GM12872 (cell line): ENCODE measurements at regions not wholly inside any gene's neighbourhood (a gene's known extent, or its start where the extent isn't known, plus 50 kb on each side); places are given as distances from the start of the nearest gene placed in this dataset.

Experiments
- CTCF ChIP-seq: IDR thresholded peaks from 3 replicates; pipeline ENCODE4 v1.5.1; 2011; ENCODE audit warnings: low read depth, mild to moderate bottlenecking, low read length, moderate library complexity; ENCODE audit not compliant: insufficient read depth

GRCh38 chr21:39060485-39061083 lies 122.7 kb downstream of the PSMG1 start:
- TF ChIP-seq CTCF: no peak

GRCh38 chr21:39057121-39057520 lies 126.1 kb downstream of the PSMG1 start:
- TF ChIP-seq CTCF: no peak

GRCh38 chr21:39056636-39057035 lies 126.6 kb downstream of the PSMG1 start:
- TF ChIP-seq CTCF: no peak

- no peak for TF ChIP-seq CTCF
Observed at GRCh38 chr21:39055167-39055767, 128.0 kb downstream of the PSMG1 start.

GRCh38 chr21:39054066-39054465 lies 129.2 kb downstream of the PSMG1 start:
- TF ChIP-seq CTCF: no peak

GRCh38 chr21:39053126-39053525 lies 130.1 kb downstream of the PSMG1 start:
- TF ChIP-seq CTCF: no peak

- TF ChIP-seq CTCF: no peak
Observed at GRCh38 chr21:39052718-39053117, 130.5 kb downstream of the PSMG1 start.
